HUES6 (cell line): ENCODE measurements at regions not wholly inside any gene's neighbourhood (a gene's known extent, or its start where the extent isn't known, plus 50 kb on each side); places are given as distances from the start of the nearest gene placed in this dataset.

ENCODE experiments used
- H3K27ac ChIP-seq: 2 replicates; pipeline ENCODE4 v1.7.0; 2013; ENCODE audit warnings: low read depth, mild to moderate bottlenecking, low read length, inconsistent platforms
- H3K27me3 ChIP-seq: 2 replicates; pipeline ENCODE4 v1.6.1; 2013; ENCODE audit warnings: low read length; ENCODE audit not compliant: control insufficient read depth, insufficient read depth
- H3K36me3 ChIP-seq: 2 replicates; pipeline ENCODE4 v1.6.1; 2013; ENCODE audit warnings: low read length; ENCODE audit not compliant: control insufficient read depth, insufficient read depth
- H3K4me1 ChIP-seq: 2 replicates; pipeline ENCODE4 v1.6.1; 2013; ENCODE audit warnings: low read length; ENCODE audit not compliant: control insufficient read depth, insufficient read depth
- H3K4me3 ChIP-seq: 2 replicates; pipeline ENCODE4 v1.5.1; 2013; ENCODE audit warnings: low read depth, low read length
- H3K9ac ChIP-seq: one replicate; pipeline ENCODE4 v1.6.1; 2013; ENCODE audit warnings: mild to moderate bottlenecking, low read length
- H3K9me3 ChIP-seq: 2 replicates; pipeline ENCODE4 v1.6.1; 2013; ENCODE audit warnings: low read depth, low read length; ENCODE audit not compliant: control insufficient read depth, insufficient read depth

DNA sequence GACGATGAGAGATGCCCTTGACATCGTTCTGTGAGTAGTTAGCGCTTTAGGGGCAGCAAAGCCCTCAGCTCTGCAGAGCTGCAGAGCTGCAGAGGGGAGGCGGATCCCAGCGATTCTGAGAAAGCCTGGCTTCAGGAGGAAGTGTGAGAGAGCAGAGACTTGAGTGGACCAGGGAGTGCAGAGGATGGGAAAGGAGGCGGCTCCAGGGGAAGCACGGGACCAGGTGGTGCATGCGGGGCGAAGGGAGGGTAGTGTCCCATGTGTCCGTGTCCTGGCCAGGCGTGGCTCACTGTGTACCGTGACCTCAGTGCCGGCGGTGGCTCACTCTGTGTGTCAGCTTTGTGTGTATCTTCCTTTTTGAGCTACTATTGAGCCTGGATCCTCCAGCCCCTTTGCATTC, 250.8 kb upstream of the PITRM1 start:
- H3K27me3 ChIP-seq: no peaks in the 10 kb centered on the region
- no peak overlapping the region for H3K27ac ChIP-seq
- 0 out of 2 replicates have a peak, but pooled peaks cover 4% of the 10 kb centered on the region for H3K4me1 ChIP-seq
- H3K9me3 ChIP-seq: no peaks in the 10 kb centered on the region
- no peaks in the 10 kb centered on the region for H3K36me3 ChIP-seq
- no peak overlapping the region for H3K4me3 ChIP-seq
- no peak overlapping the region for H3K9ac ChIP-seq

DNA sequence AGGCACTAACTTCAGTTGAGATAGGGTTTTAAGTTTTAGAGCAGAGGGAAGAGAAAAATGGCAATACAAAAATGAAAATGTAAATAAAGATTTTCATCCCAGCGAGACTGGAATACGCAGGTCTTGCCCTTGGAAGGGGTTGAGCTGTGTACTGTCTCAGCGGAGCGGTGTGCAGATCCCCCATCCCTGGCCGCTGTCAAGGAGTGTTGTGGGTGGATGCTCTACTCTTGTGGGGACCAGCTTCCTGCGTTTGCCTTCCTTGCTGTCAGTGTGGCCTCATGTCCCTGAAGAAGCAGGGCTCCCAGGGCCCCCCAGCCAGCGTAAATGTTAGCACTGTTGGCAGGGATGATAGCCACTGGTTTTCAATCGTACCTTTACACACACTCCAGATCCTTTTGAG, 249.7 kb upstream of the PITRM1 start:
- no peaks in the 10 kb centered on the region for H3K27me3 ChIP-seq
- no peak overlapping the region for H3K4me3 ChIP-seq
- no peaks in the 10 kb centered on the region for H3K36me3 ChIP-seq
- no peak overlapping the region for H3K9ac ChIP-seq
- H3K9me3 ChIP-seq: no peaks in the 10 kb centered on the region
- H3K27ac ChIP-seq: no peak overlapping the region
- H3K4me1 ChIP-seq: peaks cover 4% of the 10 kb centered on the region; the same call in 1 of the 2 replicates

DNA sequence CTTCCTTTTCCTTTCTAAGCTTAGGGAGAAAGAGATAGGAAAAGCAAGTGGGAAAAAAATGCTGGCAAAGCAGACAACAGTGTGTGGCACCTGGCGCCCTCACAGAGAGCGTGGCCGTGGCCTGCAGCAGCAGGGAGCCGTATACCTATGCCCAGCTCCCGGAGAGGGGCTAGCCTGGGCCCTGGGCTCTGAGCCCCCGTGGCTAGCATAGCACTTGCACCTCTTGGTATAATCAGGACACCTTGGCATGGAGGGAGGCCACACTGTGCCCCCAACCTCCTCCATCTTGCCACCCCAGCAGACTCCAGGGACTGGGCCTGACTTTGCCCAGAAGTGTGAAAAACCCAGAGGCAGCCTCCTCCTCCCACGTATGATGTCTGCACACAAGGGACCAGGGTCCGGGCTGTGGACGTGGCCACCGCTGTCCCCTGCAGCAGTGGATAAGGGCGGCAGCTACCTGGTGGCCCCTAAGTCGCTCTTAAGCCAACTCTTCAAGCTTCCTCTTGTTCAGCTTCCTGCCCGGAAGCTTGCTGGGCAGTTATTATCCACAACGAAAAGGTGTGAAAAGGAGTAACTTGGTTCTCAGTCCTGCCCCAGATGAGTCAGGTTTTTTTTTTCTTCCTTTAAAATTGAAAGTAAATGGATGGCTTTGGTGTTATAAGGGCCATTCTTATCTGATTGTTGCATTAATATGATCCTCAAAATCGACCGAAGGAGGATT, 249.1 kb upstream of the PITRM1 start:
- Histone ChIP-seq H3K9me3 (no peaks in the 10 kb centered on the region), H3K36me3 (no peaks in the 10 kb centered on the region), H3K27me3 (no peaks in the 10 kb centered on the region), H3K9ac (no peak overlapping the region), H3K27ac (no peak overlapping the region), H3K4me3 (no peak overlapping the region), H3K4me1 (peaks cover 4% of the 10 kb centered on the region; the same call in 1 of the 2 replicates)

DNA sequence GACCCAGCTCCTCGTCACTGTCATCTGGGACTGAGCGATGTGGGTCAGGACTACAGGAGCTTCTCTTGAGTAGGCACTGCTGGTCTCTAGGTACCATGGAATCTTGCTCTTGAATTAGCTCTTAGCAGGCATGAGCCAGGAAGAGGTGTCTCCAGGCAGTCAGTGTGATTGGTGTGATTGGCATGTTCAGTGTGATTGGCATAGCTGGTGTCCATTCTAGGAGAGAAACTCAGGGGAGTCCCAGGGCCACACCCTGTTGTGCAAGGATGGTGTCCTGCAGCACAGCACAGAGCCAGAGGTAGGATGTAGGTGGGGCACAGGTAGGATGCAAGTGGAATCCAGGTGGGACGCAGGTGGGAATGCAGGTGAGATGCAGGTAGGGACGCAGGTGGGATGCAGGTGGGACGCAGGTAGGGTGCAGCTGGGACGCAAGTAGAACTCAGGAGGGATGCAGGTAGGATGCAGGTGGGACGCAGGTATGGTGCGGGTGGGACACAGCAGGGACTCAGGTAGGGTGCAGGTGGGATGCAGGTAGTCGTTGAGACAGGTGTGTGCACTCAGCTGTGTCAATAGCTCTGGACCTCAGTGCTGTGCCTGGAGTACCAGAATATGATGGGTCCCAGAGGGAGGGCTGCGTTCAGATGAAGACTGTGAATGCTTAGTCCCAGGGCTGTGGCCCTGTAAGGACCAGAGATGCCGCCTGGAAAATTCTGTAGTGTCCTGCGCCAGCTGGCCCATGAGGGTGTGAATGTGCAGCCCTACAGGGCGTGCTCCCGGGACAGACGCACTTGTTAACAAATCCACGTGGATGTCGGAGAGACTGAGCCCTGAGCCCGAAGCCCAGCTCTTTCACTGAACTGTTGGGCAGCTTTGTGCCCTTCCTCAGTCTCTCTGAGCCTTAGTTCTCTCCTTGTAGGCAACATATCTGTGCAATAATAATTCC, 248.2 kb upstream of the PITRM1 start:
- peaks cover 4% of the 10 kb centered on the region; the same call in 1 of the 2 replicates for H3K4me1 ChIP-seq
- H3K27me3 ChIP-seq: no peaks in the 10 kb centered on the region
- no peak overlapping the region for H3K9ac ChIP-seq
- no peak overlapping the region for H3K27ac ChIP-seq
- no peaks in the 10 kb centered on the region for H3K9me3 ChIP-seq
- H3K4me3 ChIP-seq: no peak overlapping the region
- no peaks in the 10 kb centered on the region for H3K36me3 ChIP-seq

DNA sequence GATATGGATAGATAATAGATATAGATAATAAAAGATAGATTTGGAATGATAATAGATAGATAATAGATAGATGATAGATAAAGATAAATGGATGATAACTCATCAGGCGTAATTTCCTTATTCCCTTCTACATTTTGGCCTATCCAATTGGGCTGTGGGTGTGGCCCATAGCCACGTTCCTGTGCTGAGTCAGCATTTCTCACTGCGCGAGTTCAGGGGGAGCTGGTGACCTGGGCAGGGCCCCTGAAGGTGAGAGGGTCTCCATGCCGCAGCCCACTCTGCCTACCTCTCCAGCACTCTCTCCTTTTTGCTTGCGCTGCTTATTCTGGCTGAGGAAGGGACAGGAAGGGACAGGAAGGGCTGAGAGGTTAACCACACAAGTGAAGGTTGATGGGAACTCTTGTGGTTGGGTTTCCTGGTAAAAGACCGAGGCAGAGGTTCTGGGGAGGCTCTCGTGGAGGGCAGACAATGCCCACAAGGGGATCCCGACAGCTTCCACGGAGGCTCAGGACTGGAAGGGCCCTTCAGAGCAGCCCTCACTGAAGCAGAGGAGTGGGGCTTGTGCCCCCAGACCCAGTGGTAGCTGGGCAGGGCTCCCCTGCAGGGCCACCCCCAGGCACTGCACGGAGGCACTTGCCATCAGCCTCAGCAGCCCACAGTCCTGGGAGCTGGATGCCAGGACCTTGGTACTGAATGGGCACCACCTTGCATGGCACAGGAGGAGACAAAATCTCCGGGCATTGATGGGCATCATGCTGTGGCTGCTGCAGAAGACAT, 247.3 kb upstream of the PITRM1 start:
- H3K27ac ChIP-seq: no peak overlapping the region
- H3K9me3 ChIP-seq: no peaks in the 10 kb centered on the region
- H3K4me3 ChIP-seq: no peak overlapping the region
- H3K36me3 ChIP-seq: no peaks in the 10 kb centered on the region
- H3K27me3 ChIP-seq: no peaks in the 10 kb centered on the region
- H3K9ac ChIP-seq: no peak overlapping the region
- peaks cover 4% of the 10 kb centered on the region; the same call in 1 of the 2 replicates for H3K4me1 ChIP-seq

DNA sequence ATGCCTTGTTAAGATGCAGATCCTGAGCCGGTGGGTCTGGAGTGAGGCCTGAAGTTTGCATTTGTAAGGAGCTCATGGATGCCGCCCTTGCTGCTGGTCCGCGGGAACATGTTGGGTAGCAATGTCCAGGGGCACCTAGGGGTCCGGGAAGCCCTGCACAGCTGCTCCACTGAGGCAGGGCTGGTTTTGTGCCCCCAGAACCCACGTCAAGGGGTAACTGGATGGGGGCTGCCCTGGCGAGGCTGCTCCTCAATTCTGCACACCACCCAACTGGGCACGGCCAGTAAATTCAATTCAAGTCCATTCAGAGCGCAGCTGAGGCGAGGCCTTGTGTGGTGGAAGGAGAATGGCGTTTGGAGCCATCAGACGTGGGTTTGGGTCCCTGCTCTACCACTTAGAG, 246.3 kb upstream of the PITRM1 start:
- no peaks in the 10 kb centered on the region for H3K9me3 ChIP-seq
- H3K27me3 ChIP-seq: no peaks in the 10 kb centered on the region
- H3K4me1 ChIP-seq: peaks cover 4% of the 10 kb centered on the region; the same call in 1 of the 2 replicates
- no peak overlapping the region for H3K9ac ChIP-seq
- no peak overlapping the region for H3K27ac ChIP-seq
- H3K36me3 ChIP-seq: no peaks in the 10 kb centered on the region
- no peak overlapping the region for H3K4me3 ChIP-seq

DNA sequence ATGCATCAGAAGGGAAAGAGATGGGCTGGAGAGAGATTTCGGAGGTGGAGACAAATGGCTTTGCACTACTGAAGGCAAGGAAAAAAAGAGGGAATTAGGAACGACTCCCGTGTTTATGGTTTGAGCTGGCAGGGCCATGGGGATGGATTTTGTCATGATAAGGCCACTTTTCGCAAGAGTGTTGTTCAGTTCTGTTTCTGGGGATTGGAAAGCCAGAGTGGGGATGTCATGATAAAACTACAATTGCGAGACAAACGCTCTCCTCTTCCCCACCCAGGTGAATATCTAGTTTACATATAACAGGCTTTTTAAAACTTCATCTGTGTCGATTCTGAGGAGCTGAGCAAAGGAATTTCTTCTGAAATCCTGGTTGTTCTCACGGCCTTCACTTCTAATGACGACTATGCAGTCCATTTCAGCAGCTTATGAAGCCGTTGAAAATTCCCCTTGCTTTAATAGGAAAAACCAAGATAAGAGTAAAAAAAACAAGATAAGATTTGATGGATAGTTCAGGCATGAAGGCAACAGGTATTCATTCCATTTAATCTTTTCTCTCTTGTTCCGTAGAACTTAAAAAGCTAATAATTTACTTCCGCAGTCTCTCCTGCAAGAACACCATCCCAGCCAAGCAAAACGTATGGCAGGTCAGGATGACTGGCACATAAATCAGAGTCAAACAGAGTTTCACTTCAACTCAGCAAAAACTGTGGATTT, 245.6 kb upstream of the PITRM1 start:
- no peak overlapping the region for H3K4me3 ChIP-seq
- no peaks in the 10 kb centered on the region for H3K36me3 ChIP-seq
- H3K4me1 ChIP-seq: peaks cover under 1% of the 10 kb centered on the region; the same call in 1 of the 2 replicates
- no peak overlapping the region for H3K9ac ChIP-seq
- H3K27me3 ChIP-seq: no peaks in the 10 kb centered on the region
- no peak overlapping the region for H3K27ac ChIP-seq
- no peaks in the 10 kb centered on the region for H3K9me3 ChIP-seq

DNA sequence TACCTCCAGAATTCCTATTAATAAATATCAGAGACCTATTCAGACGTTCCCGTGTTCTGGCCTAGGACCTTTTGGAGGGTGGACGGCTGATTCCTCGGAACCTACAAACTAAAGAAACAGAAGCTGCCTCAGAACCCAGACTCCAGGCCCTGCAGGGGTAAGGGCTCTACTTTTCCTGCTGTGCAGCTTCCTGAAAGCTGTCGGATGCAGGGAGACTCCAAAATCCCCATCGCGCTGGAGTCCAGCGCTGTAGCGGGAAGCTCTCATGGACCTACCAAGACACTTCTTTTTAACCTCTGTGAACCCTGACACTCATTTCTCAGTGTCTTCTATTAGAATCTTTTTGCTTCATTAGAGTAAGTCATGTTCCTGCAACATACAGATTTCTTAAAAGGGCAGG, 244.5 kb upstream of the PITRM1 start:
- Histone ChIP-seq H3K36me3 (no peaks in the 10 kb centered on the region), H3K4me1 (no peaks in the 10 kb centered on the region; the same call in 1 of the 2 replicates), H3K9ac (no peak overlapping the region), H3K4me3 (no peak overlapping the region), H3K27me3 (no peaks in the 10 kb centered on the region), H3K9me3 (no peaks in the 10 kb centered on the region), H3K27ac (no peak overlapping the region)

DNA sequence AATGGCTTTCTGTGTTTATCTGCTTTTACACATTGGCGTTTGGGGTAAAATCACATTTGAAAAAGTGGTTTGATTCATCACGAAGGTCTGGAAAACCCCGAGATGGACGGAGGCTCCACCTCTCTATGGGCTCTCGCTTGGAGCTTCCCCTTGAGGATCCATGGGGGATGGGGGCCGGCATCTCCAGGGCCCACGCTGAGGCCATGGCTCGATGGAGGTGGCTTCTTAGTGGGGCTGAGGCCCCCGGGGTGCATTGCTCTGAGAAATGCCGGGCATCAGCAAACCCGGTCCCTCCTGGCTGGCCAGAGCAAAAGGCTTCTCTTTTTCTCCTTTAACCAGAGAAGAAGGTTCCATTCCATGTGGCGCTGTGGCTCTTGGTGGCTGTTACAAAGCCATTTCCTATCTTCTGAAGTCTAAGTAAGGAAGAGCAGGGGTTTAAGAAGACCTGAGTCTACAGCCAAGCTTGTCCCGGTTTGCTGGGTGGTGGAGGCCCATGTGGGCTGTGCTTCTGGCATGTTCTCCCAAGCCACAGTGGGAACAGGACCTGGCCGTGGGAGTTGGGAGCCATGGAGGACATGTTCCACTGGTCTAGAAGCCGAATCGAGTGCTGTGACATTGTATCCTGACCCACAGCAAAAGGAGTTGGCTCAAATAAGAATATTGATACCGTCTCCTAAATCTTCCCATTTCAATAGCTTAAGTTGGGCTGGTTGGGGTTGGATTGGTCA, 243.5 kb upstream of the PITRM1 start:
- Histone ChIP-seq H3K4me1 (no peaks in the 10 kb centered on the region; the same call in 1 of the 2 replicates), H3K27me3 (no peaks in the 10 kb centered on the region), H3K27ac (no peak overlapping the region), H3K4me3 (no peak overlapping the region), H3K9me3 (peaks cover 1% of the 10 kb centered on the region), H3K9ac (no peak overlapping the region), H3K36me3 (no peaks in the 10 kb centered on the region)
